Natural killer cell treated with Interleukin-12 subunit alpha and Interleukin-12 subunit beta and Interleukin-15 and Interleukin-18, amount 100 ng/mL, for 72 hours (primary cell): ENCODE measurements at regions not wholly inside any gene's neighbourhood (a gene's known extent, or its start where the extent isn't known, plus 50 kb on each side); places are given as distances from the start of the nearest gene placed in this dataset.

Experiments used
- ATAC-seq, 2 donors: fragments of 150-1000 bp; cut with Tn5 transposase in 1 of 2; sonication (Bioruptor Pico), chemical (Tn5 transposase) in 1 of 2; 2 replicates each; pipeline ENCODE4 v1.10.0; 2021
- DNase-seq: peaks from one replicate; pipeline ENCODE4 v3.0.0; 2022; ENCODE audit warnings: low spot score
- H3K27ac Mint-ChIP-seq, 2 donors: 1 replicate in 1 of 2; 2 replicates in 1 of 2; pipeline ENCODE4 v1.8.0; 2022; ENCODE audit warnings: mixed read lengths in 2 of 2, mild to moderate bottlenecking in 1 of 2, moderate library complexity in 1 of 2
- H3K27me3 Mint-ChIP-seq, 2 donors: 1 replicate in 1 of 2; 2 replicates in 1 of 2; pipeline ENCODE4 v1.8.0; 2022; ENCODE audit warnings: mixed read lengths in 2 of 2
- H3K36me3 Mint-ChIP-seq: one replicate; pipeline ENCODE4 v1.8.0; 2022; ENCODE audit warnings: mixed read lengths
- H3K4me1 Mint-ChIP-seq, 2 donors: 1 replicate in 1 of 2; 2 replicates in 1 of 2; pipeline ENCODE4 v1.8.0; 2022; ENCODE audit warnings: low read depth in 2 of 2, mixed read lengths in 2 of 2, mild to moderate bottlenecking in 1 of 2
- H3K4me3 Mint-ChIP-seq: one replicate; pipeline ENCODE4 v1.8.0; 2022; ENCODE audit warnings: mixed read lengths
- H3K9me3 Mint-ChIP-seq: 2 replicates; pipeline ENCODE4 v1.8.0; 2022; ENCODE audit warnings: mixed read lengths

- H3K27me3 Mint-ChIP-seq, result peaks cover 14 to 29% of the 10 kb centered on the region in 2 donors
- H3K36me3 Mint-ChIP-seq, result peaks cover 4% of the 10 kb centered on the region
- no peaks in the 10 kb centered on the region for H3K4me1 Mint-ChIP-seq
- H3K27ac Mint-ChIP-seq, result no peak overlapping the region
- DNase-seq (no peak), ATAC-seq (no peak)
- no peaks in the 10 kb centered on the region for H3K9me3 Mint-ChIP-seq
- H3K4me3 Mint-ChIP-seq, result no peak overlapping the region
Observed at GRCh38 chr20:4454111-4454510, 205.0 kb upstream of the ADRA1D start.

DNA sequence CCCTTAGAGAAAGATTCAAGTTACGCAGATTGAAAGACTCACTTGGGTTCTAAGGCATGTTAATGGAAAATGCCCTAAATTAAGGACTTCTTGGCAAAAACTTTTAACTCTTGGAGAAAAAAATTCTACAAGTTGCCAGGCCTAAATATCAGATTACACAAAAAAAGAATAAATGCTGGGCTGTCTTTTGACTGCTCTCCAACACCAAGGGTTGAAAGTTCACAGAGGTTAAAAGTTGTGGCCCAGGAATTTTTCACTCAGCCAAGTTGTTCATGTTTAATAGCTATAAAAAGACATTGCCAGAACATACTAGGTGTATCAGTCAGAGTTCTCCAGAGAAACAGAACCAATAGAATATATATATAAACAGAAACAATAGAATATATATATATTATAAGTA is 204.3 kb upstream of the ADRA1D start:
- Mint-ChIP-seq H3K27me3 (peaks cover 14 to 23% of the 10 kb centered on the region in 2 donors), H3K4me1 (no peaks in the 10 kb centered on the region), H3K4me3 (no peak overlapping the region), H3K9me3 (no peaks in the 10 kb centered on the region), H3K27ac (no peak overlapping the region), H3K36me3 (no peaks in the 10 kb centered on the region)
- ATAC-seq (no peak), DNase-seq (no peak)

DNA sequence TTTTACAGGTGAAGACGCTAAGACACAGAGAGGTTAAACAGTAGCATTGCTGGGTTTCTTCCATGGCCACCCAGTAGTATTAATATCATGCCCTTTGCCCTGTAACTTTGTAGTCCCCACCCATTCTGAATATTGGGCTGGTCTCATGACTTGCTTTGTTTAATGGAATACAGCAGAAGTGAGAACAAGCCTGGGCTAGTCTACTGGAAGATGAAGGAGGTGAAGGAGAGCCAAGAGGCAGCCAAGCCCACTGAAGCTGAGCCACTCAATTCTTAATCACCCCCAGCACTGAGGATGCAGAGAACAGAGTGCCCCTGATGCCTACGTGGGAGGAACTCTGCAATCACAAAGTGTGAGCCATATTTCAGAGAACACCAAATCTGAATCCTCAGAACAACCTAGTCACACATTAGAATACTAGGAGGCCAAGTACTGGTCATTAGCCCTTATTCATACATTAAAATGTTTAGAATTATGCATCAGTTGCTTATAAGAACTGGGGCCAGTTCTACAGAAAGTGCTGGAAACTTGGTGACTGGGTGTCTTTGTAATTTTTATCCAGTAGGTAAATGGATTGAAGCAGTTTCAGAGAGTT is 202.5 kb upstream of the ADRA1D start:
- Mint-ChIP-seq H3K36me3 (no peaks in the 10 kb centered on the region), H3K9me3 (no peaks in the 10 kb centered on the region), H3K4me3 (no peak overlapping the region), H3K27ac (no peak overlapping the region), H3K27me3 (peaks cover 13 to 20% of the 10 kb centered on the region in 2 donors), H3K4me1 (no peaks in the 10 kb centered on the region)
- no peak for DNase-seq
- ATAC-seq, result no peak

GRCh38 chr20:4449957-4450715 is 201.0 kb upstream of the ADRA1D start:
- Mint-ChIP-seq H3K27me3 (peaks cover 11 to 12% of the 10 kb centered on the region in 2 donors), H3K36me3 (no peaks in the 10 kb centered on the region), H3K27ac (no peak overlapping the region), H3K4me3 (no peak overlapping the region), H3K9me3 (no peaks in the 10 kb centered on the region), H3K4me1 (no peaks in the 10 kb centered on the region)
- DNase-seq (no peak), ATAC-seq (no peak)

GRCh38 chr20:4445784-4446183 is 196.7 kb upstream of the ADRA1D start:
- Mint-ChIP-seq H3K27me3 (peaks cover 6% of the 10 kb centered on the region in 2 donors), H3K4me1 (no peaks in the 10 kb centered on the region), H3K4me3 (no peak overlapping the region), H3K36me3 (no peaks in the 10 kb centered on the region), H3K9me3 (no peaks in the 10 kb centered on the region), H3K27ac (no peak overlapping the region)
- DNase-seq (no peak), ATAC-seq (no peak)

GRCh38 chr20:4445331-4445730 is 196.2 kb upstream of the ADRA1D start:
- Mint-ChIP-seq H3K36me3 (no peaks in the 10 kb centered on the region), H3K4me3 (no peak overlapping the region), H3K9me3 (no peaks in the 10 kb centered on the region), H3K27me3 (peaks cover 6% of the 10 kb centered on the region in 2 donors), H3K27ac (no peak overlapping the region), H3K4me1 (no peaks in the 10 kb centered on the region)
- no peak for ATAC-seq
- no peak for DNase-seq

DNA sequence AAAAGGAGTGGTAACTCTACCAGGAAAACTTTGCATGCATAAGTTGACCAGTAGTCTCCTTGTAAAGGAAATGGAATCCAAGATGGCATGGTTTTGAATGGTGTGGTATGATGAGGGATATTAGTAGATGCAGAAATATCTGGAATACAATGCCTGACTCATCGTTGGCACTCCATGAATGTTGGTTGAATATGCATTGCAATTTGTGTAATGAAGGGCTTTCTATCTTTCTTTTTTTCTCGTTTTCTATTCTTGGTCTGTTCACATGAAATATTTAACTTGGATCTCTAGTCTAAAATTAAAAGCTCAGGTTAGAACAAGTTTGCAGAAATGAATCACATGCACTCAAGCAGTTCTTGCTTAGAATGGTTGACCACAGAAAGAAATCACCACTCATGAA is 195.3 kb upstream of the ADRA1D start:
- Mint-ChIP-seq H3K27me3 (peaks cover 6% of the 10 kb centered on the region in 2 donors), H3K4me3 (no peak overlapping the region), H3K36me3 (no peaks in the 10 kb centered on the region), H3K9me3 (no peaks in the 10 kb centered on the region), H3K4me1 (no peaks in the 10 kb centered on the region), H3K27ac (no peak overlapping the region)
- no peak for ATAC-seq
- DNase-seq, result no peak

GRCh38 chr20:4443016-4443415 is 193.9 kb upstream of the ADRA1D start:
- Mint-ChIP-seq H3K4me1 (no peaks in the 10 kb centered on the region), H3K36me3 (no peaks in the 10 kb centered on the region), H3K27me3 (peaks cover 6% of the 10 kb centered on the region in 2 donors), H3K4me3 (no peak overlapping the region), H3K9me3 (no peaks in the 10 kb centered on the region), H3K27ac (no peak overlapping the region)
- ATAC-seq, result no peak
- no peak for DNase-seq

DNA sequence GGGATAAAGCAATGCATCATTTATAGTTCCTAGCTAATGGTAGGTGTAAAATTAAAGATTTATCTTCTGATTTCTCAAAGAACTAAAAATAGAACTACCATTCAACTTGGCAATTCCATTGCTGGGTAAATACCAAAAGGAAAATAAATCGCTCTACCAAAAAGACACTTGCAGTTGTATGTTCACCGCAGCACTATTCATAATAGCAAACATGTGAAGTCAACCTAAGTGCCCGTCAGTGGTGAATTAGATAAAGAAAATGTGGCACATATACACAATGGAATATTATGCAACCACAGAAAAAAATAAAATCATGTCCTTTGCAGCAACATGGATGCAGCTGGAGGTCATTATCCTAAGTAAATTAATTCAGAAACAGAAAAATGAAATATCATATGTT is 192.8 kb upstream of the ADRA1D start:
- ATAC-seq, result no peak

GRCh38 chr20:4441191-4441590 is 192.1 kb upstream of the ADRA1D start:
- Mint-ChIP-seq H3K4me3 (no peak overlapping the region), H3K9me3 (no peaks in the 10 kb centered on the region)
- no peak for ATAC-seq

More for the DNA sequence above, 192.8 kb upstream of the ADRA1D start:
- Mint-ChIP-seq H3K9me3 (no peaks in the 10 kb centered on the region), H3K27ac (no peak overlapping the region), H3K36me3 (no peaks in the 10 kb centered on the region), H3K27me3 (peaks cover 6% of the 10 kb centered on the region in 2 donors), H3K4me1 (no peaks in the 10 kb centered on the region), H3K4me3 (no peak overlapping the region)
- no peak for DNase-seq

DNA sequence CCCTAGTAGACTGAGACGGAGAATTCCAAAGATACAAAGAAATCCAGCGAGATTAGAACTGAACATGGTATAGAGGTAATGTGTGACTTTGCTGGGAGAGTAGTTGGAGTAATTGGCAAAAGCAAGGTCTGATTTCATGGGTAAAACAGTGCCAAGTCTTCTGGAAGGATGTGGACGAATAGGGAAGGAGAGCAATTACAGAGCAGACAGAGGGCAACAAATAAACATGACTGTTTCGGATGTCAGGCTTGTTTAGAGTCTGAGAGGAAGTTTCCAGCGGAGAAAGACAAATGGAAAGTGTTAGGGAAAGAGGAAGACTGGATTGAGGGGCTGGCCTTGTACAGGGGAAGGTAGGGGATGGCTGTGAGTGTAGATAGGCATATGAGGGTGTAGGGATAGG is 190.4 kb upstream of the ADRA1D start:
- Mint-ChIP-seq H3K9me3 (no peaks in the 10 kb centered on the region), H3K36me3 (no peaks in the 10 kb centered on the region), H3K27me3 (peaks cover 4 to 8% of the 10 kb centered on the region in 2 donors), H3K27ac (no peak overlapping the region), H3K4me1 (no peaks in the 10 kb centered on the region), H3K4me3 (no peak overlapping the region)
- DNase-seq (no peak), ATAC-seq (no peak)

More at GRCh38 chr20:4441191-4441590, 192.1 kb upstream of the ADRA1D start:
- DNase-seq, result no peak
- Mint-ChIP-seq H3K27ac (no peak overlapping the region), H3K36me3 (no peaks in the 10 kb centered on the region), H3K27me3 (peaks cover 4 to 6% of the 10 kb centered on the region in 2 donors), H3K4me1 (no peaks in the 10 kb centered on the region)

- Mint-ChIP-seq H3K27ac (no peak overlapping the region), H3K4me1 (no peaks in the 10 kb centered on the region), H3K27me3 (peaks cover 11 to 21% of the 10 kb centered on the region in 2 donors), H3K36me3 (no peaks in the 10 kb centered on the region), H3K9me3 (no peaks in the 10 kb centered on the region), H3K4me3 (no peak overlapping the region)
- DNase-seq, result no peak
- no peak for ATAC-seq
Observed at GRCh38 chr20:4437131-4437530, 188.0 kb upstream of the ADRA1D start.

DNA sequence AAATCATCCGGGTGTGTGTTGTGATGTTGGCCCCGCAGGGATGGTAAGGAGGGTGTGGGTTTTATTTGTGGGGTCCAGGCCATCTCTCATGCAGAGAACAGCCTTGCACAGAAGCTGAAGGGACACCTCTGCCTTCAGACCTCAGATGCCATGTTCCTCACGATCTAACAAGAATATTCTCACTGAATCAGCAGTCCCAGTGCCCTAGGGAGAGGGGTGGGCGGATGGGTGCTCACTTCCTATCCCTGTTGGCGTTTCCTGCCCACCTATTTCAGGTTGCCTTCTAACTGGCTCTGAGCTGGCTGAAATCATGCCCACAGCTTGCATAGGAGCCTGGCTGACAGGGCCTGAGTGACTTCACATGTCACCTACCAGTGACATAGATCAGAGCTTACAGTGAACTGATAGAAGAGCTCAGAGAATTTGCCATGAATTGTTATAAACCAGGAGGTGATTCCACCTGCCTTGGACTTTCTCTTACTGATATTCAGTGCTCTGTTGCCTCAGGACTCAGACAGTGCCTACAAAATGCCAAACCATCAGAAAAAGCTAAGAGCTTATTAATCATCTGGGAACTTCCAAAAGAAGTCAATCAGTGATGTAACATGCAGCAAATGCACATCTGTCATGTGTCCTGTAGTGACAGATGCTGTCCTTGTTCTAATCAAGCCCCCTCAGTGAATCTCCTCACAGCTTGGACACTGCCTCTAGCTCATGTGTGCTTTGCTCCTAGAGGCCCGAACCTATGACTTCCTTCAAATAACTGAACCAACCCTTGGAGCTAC is 186.8 kb upstream of the ADRA1D start:
- ATAC-seq, result no peak

GRCh38 chr20:4435225-4435624 is 186.1 kb upstream of the ADRA1D start:
- DNase-seq, result no peak
- Mint-ChIP-seq H3K27ac (no peak overlapping the region), H3K36me3 (no peaks in the 10 kb centered on the region), H3K9me3 (no peaks in the 10 kb centered on the region), H3K27me3 (peaks cover 13 to 25% of the 10 kb centered on the region in 2 donors), H3K4me3 (no peak overlapping the region), H3K4me1 (no peaks in the 10 kb centered on the region)
- ATAC-seq, result no peak

More for the DNA sequence above, 186.8 kb upstream of the ADRA1D start:
- H3K9me3 Mint-ChIP-seq, result no peaks in the 10 kb centered on the region
- no peak for DNase-seq
- H3K4me1 Mint-ChIP-seq, result no peaks in the 10 kb centered on the region
- no peaks in the 10 kb centered on the region for H3K36me3 Mint-ChIP-seq
- H3K27me3 Mint-ChIP-seq, result peaks cover 13 to 25% of the 10 kb centered on the region in 2 donors
- H3K27ac Mint-ChIP-seq, result no peak overlapping the region
- no peak overlapping the region for H3K4me3 Mint-ChIP-seq
